IMR-90 (cell line): ENCODE measurements at regions not wholly inside any gene's neighbourhood (a gene's known extent, or its start where the extent isn't known, plus 50 kb on each side); places are given as distances from the start of the nearest gene placed in this dataset.

ENCODE experiments used
- ATAC-seq: fragments of 200-7000 bp; cut with Tn5 transposase; 2 replicates; pipeline ENCODE4 v1.9.1; 2020; ENCODE audit warnings: low read depth, mild to moderate bottlenecking, moderate library complexity
- BruUV-seq: library from RNA; stranded (reverse); fragments of 400-500 nt; replicated peaks from 2 replicates; lab custom pipeline; 2021; lab: Mats Ljungman, UMichigan
- CTCF ChIA-PET: fragments of 300-600 bp; formaldehyde crosslinking; extraction: SDS; loops from one replicate; lab custom pipeline; 2021; ENCODE audit warnings: antibody characterized with exemption; lab: Yijun Ruan, JAX
- POLR2A ChIA-PET: fragments of 300-600 bp; sonication (Branson Sonifier 250); formaldehyde crosslinking; loops from one replicate; lab custom pipeline; 2022; ENCODE audit warnings: antibody characterized with exemption; ENCODE audit not compliant: unreplicated experiment; lab: Charles Lee
- DNase-seq: peaks from one replicate; pipeline ENCODE4 v3.0.0; 2013
- H2AFZ ChIP-seq: replicated peaks from 2 replicates; pipeline ENCODE3; 2013; ENCODE audit warnings: low read length, mild to moderate bottlenecking; ENCODE audit not compliant: poor library complexity
- H2AK5ac ChIP-seq: 2 replicates; pipeline ENCODE4 v1.6.1; 2013; ENCODE audit warnings: low read depth, low read length, inconsistent platforms
- H2AK9ac ChIP-seq: replicated peaks from 2 replicates; pipeline ENCODE3; 2013; ENCODE audit warnings: mild to moderate bottlenecking, low read depth, low read length, moderate library complexity; ENCODE audit not compliant: poor library complexity
- H2BK120ac ChIP-seq: 2 replicates; pipeline ENCODE4 v1.6.1; 2013; ENCODE audit warnings: low read depth, low read length, inconsistent platforms
- H2BK15ac ChIP-seq: 3 replicates; pipeline ENCODE4 v1.6.1; 2013; ENCODE audit warnings: low read depth, low read length, inconsistent platforms
- H2BK20ac ChIP-seq: 2 replicates; pipeline ENCODE4 v1.6.1; 2013; ENCODE audit warnings: low read depth, mild to moderate bottlenecking, inconsistent platforms, low read length, moderate library complexity
- H2BK5ac ChIP-seq: 2 replicates; pipeline ENCODE4 v1.6.1; 2013; ENCODE audit warnings: mild to moderate bottlenecking, low read depth, low read length, inconsistent platforms; ENCODE audit not compliant: poor library complexity, severe bottlenecking
- H3K14ac ChIP-seq: replicated peaks from 2 replicates; pipeline ENCODE4 v1.6.1; 2013; ENCODE audit warnings: low read depth, low read length, inconsistent platforms
- H3K18ac ChIP-seq: 2 replicates; pipeline ENCODE4 v1.6.1; 2013; ENCODE audit warnings: low read depth, low read length, control low read depth
- H3K23ac ChIP-seq: 2 replicates; pipeline ENCODE4 v1.6.1; 2013; ENCODE audit warnings: low read depth, low read length, inconsistent platforms
- H3K27ac ChIP-seq: 2 replicates; pipeline ENCODE4 v1.5.1; 2013; ENCODE audit warnings: mild to moderate bottlenecking, control low read depth, low read length; ENCODE audit not compliant: insufficient read depth
- H3K27me3 ChIP-seq: 2 replicates; pipeline ENCODE4 v1.6.1; 2013; ENCODE audit warnings: low read length; ENCODE audit not compliant: control insufficient read depth, insufficient read depth
- H3K36me3 ChIP-seq: 2 replicates; pipeline ENCODE4 v1.6.1; 2013; ENCODE audit warnings: low read length, mixed read lengths; ENCODE audit not compliant: control insufficient read depth, insufficient read depth
- H3K4ac ChIP-seq: 2 replicates; pipeline ENCODE4 v1.6.1; 2013; ENCODE audit warnings: low read depth, low read length, inconsistent platforms
- H3K4me1 ChIP-seq: 2 replicates; pipeline ENCODE4 v1.6.1; 2013; ENCODE audit warnings: low read length, mixed read lengths; ENCODE audit not compliant: control insufficient read depth, insufficient read depth
- H3K4me2 ChIP-seq: 2 replicates; pipeline ENCODE4 v1.6.1; 2013; ENCODE audit warnings: low read depth, mild to moderate bottlenecking, control low read depth, low read length, moderate library complexity
- H3K4me3 ChIP-seq: 2 replicates; pipeline ENCODE4 v1.5.1; 2013; ENCODE audit warnings: low read depth, mild to moderate bottlenecking, control low read depth, low read length, moderate library complexity; ENCODE audit not compliant: insufficient read depth
- H3K56ac ChIP-seq: 2 replicates; pipeline ENCODE4 v1.6.1; 2013; ENCODE audit warnings: low read length, inconsistent platforms; ENCODE audit not compliant: insufficient read depth; ENCODE audit errors: extremely low read depth
- H3K79me1 ChIP-seq, 2 experiments: 2 replicates each; pipeline ENCODE4 v1.6.1; 2013; ENCODE audit warnings: low read length in 2 of 2, inconsistent platforms in 1 of 2, low read depth in 1 of 2
- H3K9ac ChIP-seq: 2 replicates; pipeline ENCODE4 v1.6.1; 2013; ENCODE audit warnings: low read depth, low read length, control low read depth
- H3K9me1 ChIP-seq: 2 replicates; pipeline ENCODE4 v1.6.1; 2013; ENCODE audit warnings: low read length, inconsistent platforms; ENCODE audit not compliant: insufficient read depth
- H3K9me3 ChIP-seq: 2 replicates; pipeline ENCODE4 v1.6.1; 2013; ENCODE audit warnings: low read length; ENCODE audit not compliant: control insufficient read depth, insufficient read depth
- H4K20me1 ChIP-seq: 2 replicates; pipeline ENCODE4 v1.6.1; 2013; ENCODE audit warnings: low read length, inconsistent platforms; ENCODE audit not compliant: insufficient read depth
- H4K5ac ChIP-seq: 2 replicates; pipeline ENCODE4 v1.6.1; 2013; ENCODE audit warnings: mild to moderate bottlenecking, low read depth, low read length, control low read depth
- H4K8ac ChIP-seq, 2 experiments: 2 replicates each; pipeline ENCODE4 v1.6.1; 2013; ENCODE audit warnings: low read depth in 2 of 2, low read length in 2 of 2, control low read depth in 1 of 2, inconsistent platforms in 1 of 2
- H4K91ac ChIP-seq: 2 replicates; pipeline ENCODE4 v1.6.1; 2013; ENCODE audit warnings: low read depth, low read length, inconsistent platforms; ENCODE audit not compliant: insufficient read depth
- BHLHE40 ChIP-seq: fragments of 150-350 bp; IDR thresholded peaks from 2 replicates; pipeline ENCODE4 v1.6.1; 2016; ENCODE audit warnings: mild to moderate bottlenecking, low read depth, low read length
- CEBPB ChIP-seq: IDR thresholded peaks from 2 replicates; pipeline ENCODE4 v1.6.1; 2012; ENCODE audit warnings: low read depth, low read length, improper control_type of control experiment
- CHD1 ChIP-seq: IDR thresholded peaks from 2 replicates; pipeline ENCODE4 v1.6.1; 2012; ENCODE audit warnings: low read depth, low read length, improper control_type of control experiment
- MAFK ChIP-seq: IDR thresholded peaks from 2 replicates; pipeline ENCODE4 v1.6.1; 2012; ENCODE audit warnings: low read depth, low read length, improper control_type of control experiment
- MAZ ChIP-seq: IDR thresholded peaks from 2 replicates; pipeline ENCODE4 v1.6.1; 2012; ENCODE audit warnings: low read depth, mild to moderate bottlenecking, low read length, improper control_type of control experiment, moderate library complexity, borderline replicate concordance
- MXI1 ChIP-seq: IDR thresholded peaks from 2 replicates; pipeline ENCODE4 v1.6.1; 2012; ENCODE audit warnings: low read depth, mild to moderate bottlenecking, low read length, moderate library complexity, borderline replicate concordance
- POLR2A ChIP-seq: IDR thresholded peaks from 2 replicates; pipeline ENCODE4 v1.6.1; 2012; ENCODE audit warnings: mild to moderate bottlenecking, low read depth, low read length
- RCOR1 ChIP-seq: IDR thresholded peaks from 2 replicates; pipeline ENCODE4 v1.6.1; 2012; ENCODE audit warnings: mild to moderate bottlenecking, low read length, improper control_type of control experiment; ENCODE audit not compliant: insufficient replicate concordance
- RFX5 ChIP-seq: IDR thresholded peaks from 2 replicates; pipeline ENCODE4 v1.8.0; 2012; ENCODE audit warnings: low read depth, mild to moderate bottlenecking, low read length, moderate library complexity
- SMC3 ChIP-seq: fragments of 150-350 bp; IDR thresholded peaks from 2 replicates; pipeline ENCODE4 v1.6.1; 2016; ENCODE audit warnings: low read depth, mild to moderate bottlenecking, antibody characterized with exemption, low read length, moderate library complexity
- WGBS, 2 experiments: methylation state at CpG; one replicate each; pipeline versions ENCODE4 v1.1.5 to v1.1.7; 2013; ENCODE audit warnings: missing lambda C conversion rate in 2 of 2; ENCODE audit not compliant: insufficient read length in 1 of 2; ENCODE audit errors: extremely low coverage in 2 of 2; 5-methylcytosine and 5-hydroxymethylcytosine counted together
- dilution Hi-C: fragments of 300-500 bp; cut with HindIII; formaldehyde crosslinking; loops from one replicate; pipeline ENCODE4 v1.14.3; 2018; ENCODE audit warnings: low sequenced_read_pairs; ENCODE audit not compliant: unreplicated experiment
- in situ Hi-C: fragments of 300-500 bp; cut with MboI; formaldehyde crosslinking; loops from 3 replicates; pipeline ENCODE4 v1.14.3; 2019; ENCODE audit warnings: low sequenced_read_pairs, inconsistent platforms, mixed read lengths
- intact Hi-C: fragments of 100-400 bp; cut with micrococcal nuclease; formaldehyde crosslinking; loops from 2 replicates; pipeline ENCODE4 v1.10.0; 2022
- TF ChIP-seq, protein P1 (sequence below): fragments of 150-350 bp; IDR thresholded peaks from 2 replicates; pipeline ENCODE4 v1.6.1; 2017; ENCODE audit warnings: mild to moderate bottlenecking, antibody characterized with exemption, low read length, low read depth
- TF ChIP-seq, protein P2 (sequence below): fragments of 150-350 bp; IDR thresholded peaks from 2 replicates; pipeline ENCODE4 v1.6.1; 2016; ENCODE audit warnings: low read depth, mild to moderate bottlenecking, low read length, moderate library complexity, borderline replicate concordance

DNA sequence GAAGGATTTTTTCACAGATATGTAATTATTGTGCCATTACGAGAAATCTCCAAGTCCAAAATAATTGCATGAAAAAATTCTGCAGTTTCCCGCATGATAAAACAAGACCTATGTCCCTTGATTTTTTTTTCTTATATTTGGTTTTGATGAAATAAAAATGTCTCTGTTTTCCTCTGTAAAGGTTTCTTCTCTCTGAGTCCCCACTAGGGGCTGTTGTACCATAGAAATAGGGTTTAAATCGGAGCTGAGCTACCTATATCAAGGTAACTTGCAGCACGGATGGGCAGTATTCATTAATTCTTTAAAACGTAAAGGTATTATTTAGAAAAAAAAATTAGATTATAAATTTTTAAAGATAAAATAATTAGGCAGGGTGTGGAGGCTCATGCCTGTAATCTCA lies 66.6 kb upstream of the IGF1R start:
- H2BK15ac ChIP-seq: no peak overlapping the region
- no peak overlapping the region for H2AK9ac ChIP-seq
- TF ChIP-seq, protein P1, sequence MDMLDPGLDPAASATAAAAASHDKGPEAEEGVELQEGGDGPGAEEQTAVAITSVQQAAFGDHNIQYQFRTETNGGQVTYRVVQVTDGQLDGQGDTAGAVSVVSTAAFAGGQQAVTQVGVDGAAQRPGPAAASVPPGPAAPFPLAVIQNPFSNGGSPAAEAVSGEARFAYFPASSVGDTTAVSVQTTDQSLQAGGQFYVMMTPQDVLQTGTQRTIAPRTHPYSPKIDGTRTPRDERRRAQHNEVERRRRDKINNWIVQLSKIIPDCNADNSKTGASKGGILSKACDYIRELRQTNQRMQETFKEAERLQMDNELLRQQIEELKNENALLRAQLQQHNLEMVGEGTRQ: no peak
- TF ChIP-seq CEBPB (no peak), MXI1 (no peak), MAFK (no peak), BHLHE40 (no peak), SMC3 (no peak), POLR2A (no peak), MAZ (no peak), CHD1 (no peak), RFX5 (no peak), RCOR1 (no peak)
- TF ChIP-seq, protein P2, sequence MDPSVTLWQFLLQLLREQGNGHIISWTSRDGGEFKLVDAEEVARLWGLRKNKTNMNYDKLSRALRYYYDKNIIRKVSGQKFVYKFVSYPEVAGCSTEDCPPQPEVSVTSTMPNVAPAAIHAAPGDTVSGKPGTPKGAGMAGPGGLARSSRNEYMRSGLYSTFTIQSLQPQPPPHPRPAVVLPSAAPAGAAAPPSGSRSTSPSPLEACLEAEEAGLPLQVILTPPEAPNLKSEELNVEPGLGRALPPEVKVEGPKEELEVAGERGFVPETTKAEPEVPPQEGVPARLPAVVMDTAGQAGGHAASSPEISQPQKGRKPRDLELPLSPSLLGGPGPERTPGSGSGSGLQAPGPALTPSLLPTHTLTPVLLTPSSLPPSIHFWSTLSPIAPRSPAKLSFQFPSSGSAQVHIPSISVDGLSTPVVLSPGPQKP: no peak
- ChIA-PET POLR2A (no interaction called here), CTCF (interaction anchor here (0.7 to 1.7 kb wide), 2 partner anchors 14 to 16 kb away, joined by 3 to 7 read pairs; no protein-coding TSS in a partner anchor)
- no peaks in the 10 kb centered on the region; the same call in 1 of the 2 replicates for H3K9me3 ChIP-seq
- no peak overlapping the region for H2AK5ac ChIP-seq
- intact Hi-C loops (loop anchor here (5.0 kb wide), 1 partner anchor 41 kb away; no protein-coding TSS in a partner anchor), dilution Hi-C loops (no loop called here), in situ Hi-C loops (no loop called here)
- no peak overlapping the region for H4K8ac ChIP-seq
- no peak overlapping the region for H3K27ac ChIP-seq
- H3K9me1 ChIP-seq: no peaks in the 10 kb centered on the region
- BruUV-seq: no TSS peak
- H3K4ac ChIP-seq: no peak overlapping the region
- H2BK5ac ChIP-seq: no peak overlapping the region
- H3K56ac ChIP-seq: no peak overlapping the region
- H3K79me1 ChIP-seq: no peaks in the 10 kb centered on the region
- ATAC-seq (no peak), DNase-seq (no peak)
- no CpG with 5 or more reads among the region's 5 CpGs for WGBS, 2 experiments
- peaks cover 1% of the 10 kb centered on the region; the same call in 1 of the 2 replicates for H3K4me1 ChIP-seq
- no peak overlapping the region for H4K5ac ChIP-seq
- no peak overlapping the region for H3K18ac ChIP-seq
- H3K14ac ChIP-seq: no peak overlapping the region
- H2BK120ac ChIP-seq: no peak overlapping the region
- H2BK20ac ChIP-seq: no peak overlapping the region
- peaks cover 37% of the 10 kb centered on the region for H3K27me3 ChIP-seq
- H2AFZ ChIP-seq: no peak overlapping the region
- H3K4me2 ChIP-seq: no peak overlapping the region
- H4K91ac ChIP-seq: no peak overlapping the region
- no peak overlapping the region for H3K4me3 ChIP-seq
- H4K20me1 ChIP-seq: no peaks in the 10 kb centered on the region
- no peak overlapping the region for H3K9ac ChIP-seq
- no peak overlapping the region for H3K23ac ChIP-seq
- no peaks in the 10 kb centered on the region for H3K36me3 ChIP-seq
